ENCODE measurements at regions not wholly inside any gene's neighbourhood (a gene's known extent, or its start where the extent isn't known, plus 50 kb on each side); places are given as distances from the start of the nearest gene placed in this dataset.

- Histone ChIP-seq H3K18ac (ENCODE audit: low read depth, low read length) (no peak overlapping the region), H3K36me3 (ENCODE audit: control insufficient read depth, insufficient read depth, low read length) (no peaks in the 10 kb centered on the region), H2AFZ (replicated peaks; ENCODE audit: low read length, poor library complexity) (no peak overlapping the region), H4K91ac (ENCODE audit: insufficient read depth, low read depth, low read length) (no peak overlapping the region), H4K20me1 (ENCODE audit: insufficient read depth, low read length) (no peaks in the 10 kb centered on the region), H2AK9ac (replicated peaks; ENCODE audit: low read depth, low read length, poor library complexity) (no peak overlapping the region), H3K4me3 (ENCODE audit: insufficient read depth, low read depth, low read length) (no peak overlapping the region), H2BK120ac (ENCODE audit: low read depth, low read length) (no peak overlapping the region), H3K4me1 (ENCODE audit: control insufficient read depth, insufficient read depth, low read length) (no peaks in the 10 kb centered on the region), H3K4ac (ENCODE audit: low read depth, low read length) (no peak overlapping the region), H3K9ac (ENCODE audit: low read depth, low read length) (no peak overlapping the region), H3K9me3 (ENCODE audit: control insufficient read depth, insufficient read depth, low read length) (peaks cover 2% of the 10 kb centered on the region; the same call in 1 of the 2 replicates), H3K14ac (replicated peaks; ENCODE audit: low read depth, low read length) (no peak overlapping the region), H3K79me1 (ENCODE audit: low read depth in 1 of 2, low read length in 2 of 2) (no peaks in the 10 kb centered on the region), H3K23ac (ENCODE audit: low read depth, low read length) (no peak overlapping the region), H3K9me1 (ENCODE audit: insufficient read depth, low read length) (no peaks in the 10 kb centered on the region), H2BK5ac (ENCODE audit: low read depth, low read length, poor library complexity, severe bottlenecking) (no peak overlapping the region), H3K27ac (ENCODE audit: insufficient read depth, low read length) (no peak overlapping the region), H3K27me3 (ENCODE audit: control insufficient read depth, insufficient read depth, low read length) (no peaks in the 10 kb centered on the region), H4K8ac (ENCODE audit: low read depth in 2 of 2, low read length in 2 of 2) (no peak overlapping the region), H3K56ac (ENCODE audit: extremely low read depth, insufficient read depth, low read length) (no peak overlapping the region), H4K5ac (ENCODE audit: low read depth, low read length) (no peak overlapping the region), H2BK20ac (ENCODE audit: low read depth, low read length) (no peak overlapping the region), H2AK5ac (ENCODE audit: low read depth, low read length) (no peak overlapping the region), H2BK15ac (ENCODE audit: low read depth, low read length) (no peak overlapping the region), H3K4me2 (ENCODE audit: low read depth, low read length) (no peak overlapping the region)
- BruUV-seq (replicated peaks): no TSS peak
- intact Hi-C loops (cut with micrococcal nuclease): no loop called here
- dilution Hi-C loops (cut with HindIII; ENCODE audit: low sequenced_read_pairs, unreplicated experiment): no loop called here
- in situ Hi-C loops (cut with MboI; ENCODE audit: low sequenced_read_pairs): no loop called here
- CTCF ChIA-PET: no interaction called here
- no peak for TF ChIP-seq NFE2L2 (IDR thresholded peaks at IDR 0.05; ENCODE audit: low read depth, low read length)
- TF ChIP-seq MXI1 (IDR thresholded peaks at IDR 0.05; ENCODE audit: borderline replicate concordance, low read depth, low read length): no peak
- TF ChIP-seq POLR2A (IDR thresholded peaks at IDR 0.05; ENCODE audit: low read depth, low read length): no peak
- TF ChIP-seq ELK1 (IDR thresholded peaks at IDR 0.05; ENCODE audit: borderline replicate concordance, low read depth, low read length): no peak
- TF ChIP-seq USF2 (IDR thresholded peaks at IDR 0.05; ENCODE audit: low read depth, low read length): no peak
- no peak for TF ChIP-seq CTCF (conservative IDR thresholded peaks at IDR 0.05; ENCODE audit: low read depth, low read length)
- TF ChIP-seq CEBPB (IDR thresholded peaks at IDR 0.05; ENCODE audit: low read depth, low read length): no peak
- no peak for TF ChIP-seq BHLHE40 (IDR thresholded peaks at IDR 0.05; ENCODE audit: low read depth, low read length)
- TF ChIP-seq SMC3 (IDR thresholded peaks at IDR 0.05; ENCODE audit: low read depth, low read length): no peak
- TF ChIP-seq MAZ (IDR thresholded peaks at IDR 0.05; ENCODE audit: borderline replicate concordance, low read depth, low read length): no peak
- no peak for TF ChIP-seq RCOR1 (IDR thresholded peaks at IDR 0.05; ENCODE audit: insufficient replicate concordance, low read length)
- no peak for TF ChIP-seq FOS (IDR thresholded peaks at IDR 0.05; ENCODE audit: low read depth, low read length)
- no peak for TF ChIP-seq MAFK (IDR thresholded peaks at IDR 0.05; ENCODE audit: low read depth, low read length)
- TF ChIP-seq RAD21 (IDR thresholded peaks at IDR 0.05; ENCODE audit: low read length): no peak
- TF ChIP-seq RFX5 (IDR thresholded peaks at IDR 0.05; ENCODE audit: low read depth, low read length): no peak
- TF ChIP-seq CHD1 (IDR thresholded peaks at IDR 0.05; ENCODE audit: low read depth, low read length): no peak
- POLR2A ChIA-PET (ENCODE audit: unreplicated experiment): no interaction called here
- ATAC-seq (ENCODE audit: low read depth) (no peak), DNase-seq (no peak)
- WGBS, 2 experiments (ENCODE audit: extremely low coverage in 2 of 2, insufficient read length in 1 of 2): no CpG with 5 or more reads among the region's 1 CpG
Measured at GRCh38 chr5:18699681-18700080, 1065.4 kb downstream of the TAF11L14 start.

Data from IMR-90 (cell line).